K562 (cell line): ENCODE measurements at regions not wholly inside any gene's neighbourhood (a gene's known extent, or its start where the extent isn't known, plus 50 kb on each side); places are given as distances from the start of the nearest gene placed in this dataset.

ENCODE experiments used
- ATAC-seq: fragments of 200-7000 bp; cut with Tn5 transposase; 3 replicates; pipeline ENCODE4 v1.9.1; 2020; ENCODE audit warnings: moderate library complexity
- BruUV-seq: library from RNA; stranded (reverse); fragments of 400-500 nt; replicated peaks from 2 replicates; lab custom pipeline; 2021; lab: Mats Ljungman, UMichigan
- CTCF ChIA-PET: fragments of 300-600 bp; formaldehyde crosslinking; extraction: SDS; loops from one replicate; lab custom pipeline; 2021; ENCODE audit warnings: low intra/inter-chr PET ratio; lab: Yijun Ruan, JAX
- POLR2A ChIA-PET: fragments of 300-600, 350-650 bp; sonication (Branson Sonifier 250); formaldehyde crosslinking; extraction: SDS; loops from one replicate; lab custom pipeline; 2021; ENCODE audit warnings: antibody characterized with exemption, inconsistent platforms; lab: Yijun Ruan, JAX
- DNase-seq, 4 experiments: peaks; one replicate each; pipeline versions ENCODE4 v3.0.0 to v3.0.0-alpha.2; 2011 to 2018; ENCODE audit warnings: low spot score in 3 of 4, mixed read lengths in 3 of 4; ENCODE audit errors: extremely low read depth in 1 of 4
- FAIRE-seq: peaks from 2 replicates; lab custom pipeline; 2011; peaks lifted over from hg19 to GRCh38; lab: Jason Lieb, UNC
- H2AFZ ChIP-seq: 2 replicates; pipeline ENCODE4 v1.6.0; 2011; ENCODE audit warnings: low read depth, low read length, control low read depth, inconsistent platforms
- H3K27ac ChIP-seq: fragments of 200-600 bp; 3 replicates; pipeline ENCODE4 v1.8.0; 2011; ENCODE audit warnings: low read depth, mild to moderate bottlenecking, control low read depth, inconsistent platforms, low read length, moderate library complexity, mixed read lengths; ENCODE audit errors: extremely low read depth
- H3K27me3 ChIP-seq, 2 experiments: fragments of 300-600 bp in 1 of 2; 2 replicates in 1 of 2; 3 replicates in 1 of 2; pipeline versions ENCODE4 v1.6.0 to v1.8.0; 2011; ENCODE audit warnings: inconsistent platforms in 2 of 2, low read length in 2 of 2, mild to moderate bottlenecking in 1 of 2, mixed read lengths in 1 of 2, moderate library complexity in 1 of 2; ENCODE audit not compliant: control insufficient read depth in 2 of 2, insufficient read depth in 2 of 2
- H3K36me3 ChIP-seq: fragments of 300-600 bp; 3 replicates; pipeline ENCODE4 v1.8.0; 2011; ENCODE audit warnings: mild to moderate bottlenecking, low read length, inconsistent platforms; ENCODE audit not compliant: control insufficient read depth, insufficient read depth
- H3K4me1 ChIP-seq, 2 experiments: fragments of 200-600 bp in 1 of 2; replicated peaks in 1 of 2; 2 replicates in 1 of 2; 3 replicates in 1 of 2; pipeline versions ENCODE4 v1.5.1 to v1.8.0; 2011; ENCODE audit warnings: inconsistent platforms in 2 of 2, low read length in 2 of 2, mild to moderate bottlenecking in 1 of 2, mixed read lengths in 1 of 2, moderate library complexity in 1 of 2; ENCODE audit not compliant: control insufficient read depth in 2 of 2, insufficient read depth in 2 of 2
- H3K4me2 ChIP-seq: 2 replicates; pipeline ENCODE4 v1.6.1; 2011; ENCODE audit warnings: low read length, control low read depth, inconsistent platforms, mixed read lengths; ENCODE audit not compliant: insufficient read depth
- H3K4me3 ChIP-seq: fragments of 200-600 bp; sonication (generic), shearing (Covaris generic); 2 replicates; pipeline ENCODE4 v1.5.1; 2016; ENCODE audit warnings: control low read depth, inconsistent platforms
- H3K79me2 ChIP-seq: fragments of 200-600 bp; 3 replicates; pipeline ENCODE4 v1.8.0; 2011; ENCODE audit warnings: low read length, inconsistent platforms; ENCODE audit not compliant: control insufficient read depth, insufficient read depth
- H3K9ac ChIP-seq, 2 experiments: 2 replicates each; pipeline versions ENCODE4 v1.6.0 to v1.6.1; 2011; ENCODE audit warnings: low read depth in 2 of 2, low read length in 2 of 2, control low read depth in 1 of 2, inconsistent platforms in 1 of 2, mild to moderate bottlenecking in 1 of 2, mixed read lengths in 1 of 2; ENCODE audit not compliant: insufficient read depth in 1 of 2
- H3K9me1 ChIP-seq: one replicate; pipeline ENCODE4 v1.6.0; 2011; ENCODE audit warnings: inconsistent platforms, mild to moderate bottlenecking, low read length, moderate library complexity; ENCODE audit not compliant: control insufficient read depth, insufficient read depth
- H3K9me3 ChIP-seq: replicated peaks from 2 replicates; pipeline ENCODE4 v1.5.1; 2011; ENCODE audit warnings: low read depth, low read length, inconsistent platforms; ENCODE audit not compliant: control insufficient read depth, insufficient read depth
- H4K20me1 ChIP-seq: replicated peaks from 2 replicates; pipeline ENCODE4 v1.6.1; 2011; ENCODE audit warnings: low read length, inconsistent platforms, mixed read lengths; ENCODE audit not compliant: control insufficient read depth, insufficient read depth
- BMI1 ChIP-seq: fragments of 150-350 bp; IDR thresholded peaks from 2 replicates; pipeline ENCODE4 v1.6.1; 2014; ENCODE audit warnings: low read length
- E2F8 ChIP-seq: fragments of 450-650 bp; IDR thresholded peaks from 2 replicates; pipeline ENCODE4 v1.7.1; 2018; ENCODE audit warnings: mild to moderate bottlenecking, low read depth; ENCODE audit not compliant: partially characterized antibody
- GABPA ChIP-seq: fragments of 200-800 bp; sonication (Bioruptor generic); conservative IDR thresholded peaks from 2 replicates; pipeline ENCODE4 v1.6.1; 2016; ENCODE audit warnings: low read depth, missing genetic modification characterization, missing compliant biosample characterization
- GABPB1 ChIP-seq: sonication (generic); formaldehyde crosslinking; IDR thresholded peaks from 2 replicates; pipeline ENCODE4 v1.8.0; 2022; ENCODE audit warnings: mild to moderate bottlenecking, missing genetic modification reagents
- GTF2E2 ChIP-seq: fragments of 200-800 bp; sonication (Bioruptor generic); IDR thresholded peaks from 2 replicates; pipeline ENCODE4 v1.6.1; 2016; ENCODE audit warnings: missing genetic modification characterization, missing compliant biosample characterization
- PBX2 ChIP-seq, 2 experiments: IDR thresholded peaks in 1 of 2; conservative IDR thresholded peaks in 1 of 2; 2 replicates each; pipeline ENCODE4 v1.6.1; 2016; ENCODE audit warnings: low read depth in 2 of 2, mild to moderate bottlenecking in 1 of 2, missing compliant biosample characterization in 1 of 2, missing genetic modification characterization in 1 of 2, moderate library complexity in 1 of 2
- SETDB1 ChIP-seq: IDR thresholded peaks from one replicate; pipeline ENCODE4 v1.6.1; 2012; ENCODE audit warnings: low read length, control low read depth, inconsistent platforms
- TGIF2 ChIP-seq: sonication (generic); formaldehyde crosslinking; IDR thresholded peaks from 2 replicates; pipeline ENCODE4 v1.8.1; 2022; ENCODE audit warnings: mild to moderate bottlenecking, missing genetic modification reagents, moderate library complexity
- TOE1 ChIP-seq, 2 experiments: fragments of 450-650 bp in 1 of 2; sonication (generic) in 1 of 2; formaldehyde crosslinking in 1 of 2; IDR thresholded peaks; 2 replicates each; pipeline versions ENCODE4 v1.7.1 to v1.8.0; 2016 to 2022; ENCODE audit warnings: borderline replicate concordance in 2 of 2, mild to moderate bottlenecking in 2 of 2, antibody characterized with exemption in 1 of 2, inconsistent platforms in 1 of 2, low read depth in 1 of 2, missing genetic modification reagents in 1 of 2, moderate library complexity in 1 of 2
- ZNF644 ChIP-seq: fragments of 200-800 bp; sonication (Bioruptor generic); IDR thresholded peaks from 2 replicates; pipeline ENCODE4 v1.6.1; 2016; ENCODE audit warnings: low read depth, missing genetic modification characterization, missing compliant biosample characterization
- WGBS: fragments of 100-300 bp; shearing (Covaris generic); methylation state at CpG from one replicate; pipeline ENCODE4 v1.1.6; 2016; ENCODE audit warnings: low coverage, mixed read lengths; ENCODE audit not compliant: insufficient coverage; ENCODE audit errors: missing lambda C conversion rate; 5-methylcytosine and 5-hydroxymethylcytosine counted together
- in situ Hi-C: fragments of 300-500 bp; cut with MboI; formaldehyde crosslinking; loops from 4 replicates; pipeline ENCODE4 v1.15.0; 2018; ENCODE audit warnings: inconsistent platforms, mixed read lengths
- intact Hi-C: fragments of 100-400 bp; cut with micrococcal nuclease; formaldehyde crosslinking; loops from 2 replicates; pipeline ENCODE4 v1.14.2; 2022

GRCh38 chr1:177877086-177877485 lies 92.8 kb downstream of the SEC16B start:
- in situ Hi-C loops, result no loop called here
- H3K79me2 ChIP-seq, result no peaks in the 10 kb centered on the region
- no peak for FAIRE-seq
- TF ChIP-seq E2F8 (no peak), BMI1 (no peak), TGIF2 (CRISPR knock-in tag) (no peak), TOE1 (IDR thresholded peaks at IDR 0.05; ENCODE audit: borderline replicate concordance) (no peak), TOE1 (CRISPR knock-in tag; IDR thresholded peaks at IDR 0.05; ENCODE audit: borderline replicate concordance, low read depth) (no peak), GABPB1 (CRISPR knock-in tag) (no peak), SETDB1 (no peak), PBX2 (CRISPR knock-in tag; IDR thresholded peaks at IDR 0.05; ENCODE audit: low read depth) (no peak), PBX2 (tag; conservative IDR thresholded peaks at IDR 0.05; ENCODE audit: low read depth) (no peak), GTF2E2 (tag) (no peak), GABPA (tag) (no peak), ZNF644 (no peak)
- TF ChIP-seq, all 486 proteins: peak for 0
- Histone ChIP-seq H3K4me1 (no peaks in the 10 kb centered on the region), H3K4me3 (no peak overlapping the region), H3K36me3 (no peaks in the 10 kb centered on the region), H4K20me1 (no peaks in the 10 kb centered on the region), H3K9ac (no peak overlapping the region), H3K4me2 (no peak overlapping the region), H2AFZ (no peak overlapping the region), H3K27ac (no peak overlapping the region), H3K9me3 (no peaks in the 10 kb centered on the region), H3K27me3 (no peaks in the 10 kb centered on the region), H3K9me1 (no peaks in the 10 kb centered on the region)
- WGBS, result 0% methylated on average over 2 of the region's 2 CpGs
- no peak for DNase-seq
- BruUV-seq, result no TSS peak
- ChIA-PET CTCF (no interaction called here), POLR2A (no interaction called here)
- intact Hi-C loops, result no loop called here
- ATAC-seq, result no peak
